ENCODE measurements at regions not wholly inside any gene's neighbourhood (a gene's known extent, or its start where the extent isn't known, plus 50 kb on each side); places are given as distances from the start of the nearest gene placed in this dataset.
A peak's percentile ranks its signal among the peaks of the same experiment; 100 is the strongest.

DNA sequence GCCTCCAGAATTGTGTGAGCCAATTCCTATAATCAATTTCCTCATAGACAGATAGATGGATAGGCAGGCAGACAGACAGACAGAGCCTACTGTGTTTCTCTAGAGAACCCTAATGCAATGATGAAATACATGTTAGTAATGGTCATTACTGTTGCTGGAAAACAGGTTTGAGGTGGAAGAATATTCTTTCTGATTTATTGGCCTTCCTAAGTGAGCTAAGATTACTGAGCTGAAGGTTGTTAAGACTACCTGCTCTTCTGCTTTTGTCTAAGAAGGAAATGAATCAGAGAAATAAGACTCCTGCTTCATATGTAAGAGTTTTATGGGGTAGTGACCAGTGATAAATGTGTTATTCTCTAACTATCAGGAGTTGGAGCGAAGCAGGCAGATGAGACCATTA is 219.9 kb downstream of the ELAVL2 start:
- no peak for DNase-seq

DNA sequence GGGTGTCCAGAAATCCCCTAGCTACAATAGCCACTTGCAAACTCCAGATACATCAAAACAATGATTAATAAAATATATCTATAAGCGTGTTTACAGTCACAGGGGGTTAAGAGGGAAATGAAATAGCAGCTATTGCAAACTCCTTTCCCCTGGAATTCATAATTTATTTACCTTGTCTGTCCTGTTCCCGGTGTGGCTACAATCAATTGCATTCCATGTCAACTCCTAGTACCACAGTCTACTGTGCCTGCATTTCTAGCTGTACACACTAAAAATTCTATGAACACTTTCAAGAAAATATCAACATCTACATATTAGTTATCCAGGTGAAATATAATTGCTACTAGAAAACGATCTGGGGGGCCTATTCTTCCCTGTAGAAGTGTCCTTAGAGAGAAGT is 217.6 kb downstream of the ELAVL2 start:
- no peak for DNase-seq

DNA sequence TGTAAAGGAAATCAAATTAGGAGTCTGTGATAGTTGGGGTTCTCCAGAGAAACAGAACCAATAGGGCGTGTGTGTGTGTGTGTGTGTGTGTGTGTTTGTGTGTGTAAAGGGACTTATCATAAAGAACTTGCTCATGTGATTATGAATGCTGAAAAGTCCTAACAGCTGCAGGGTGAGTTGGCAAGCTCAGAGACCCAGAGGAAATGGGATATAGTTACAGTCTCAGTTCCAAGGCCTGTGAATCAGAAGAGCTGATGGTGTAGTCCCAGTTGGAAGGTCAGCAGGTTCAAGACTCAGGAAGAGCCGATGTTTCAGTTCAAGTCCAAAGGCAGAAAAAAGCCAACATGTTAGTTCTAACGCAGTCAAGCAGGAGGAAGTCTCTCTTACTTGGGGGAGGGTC is 214.2 kb downstream of the ELAVL2 start:
- no peak for DNase-seq

DNA sequence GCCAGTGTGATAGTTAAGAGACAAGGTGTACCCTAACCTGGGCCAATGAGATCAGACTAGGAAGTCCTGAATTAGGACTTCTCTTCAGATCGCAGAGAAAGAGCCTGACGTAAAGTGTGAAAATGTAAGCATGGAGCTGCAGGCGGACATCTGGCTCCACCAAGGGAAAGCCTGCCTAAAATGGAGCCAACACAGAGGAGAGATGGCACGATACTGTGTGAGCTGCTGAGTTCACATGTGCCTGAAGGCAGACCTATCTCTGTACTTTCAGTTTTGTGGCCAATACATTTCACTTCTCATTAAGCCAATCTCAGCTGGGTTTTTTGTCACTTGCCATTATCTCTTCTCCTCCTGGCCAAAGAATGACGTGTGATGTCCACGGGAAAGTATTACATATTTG is 210.5 kb downstream of the ELAVL2 start:
- DNase-seq, result no peak

DNA sequence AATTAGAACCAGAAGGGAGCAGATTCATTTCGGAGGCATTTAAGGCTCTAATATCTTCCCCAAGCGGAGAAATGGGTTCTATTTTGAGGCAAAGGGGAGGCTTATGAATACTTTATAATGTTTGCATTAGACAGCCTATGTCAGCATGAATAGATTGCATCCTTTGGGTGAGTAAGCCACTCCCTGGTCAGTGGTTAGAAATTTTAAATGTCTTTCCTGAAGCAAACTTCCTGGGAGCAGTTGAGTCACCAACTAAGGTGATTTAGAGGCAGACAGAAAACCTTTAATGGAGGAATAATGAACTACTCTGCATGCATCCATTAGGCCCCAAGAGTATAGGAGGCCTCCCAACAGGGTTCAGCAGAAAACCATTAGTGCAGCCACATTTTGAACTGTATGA is 204.9 kb downstream of the ELAVL2 start:
- peak; percentile 4 for DNase-seq

DNA sequence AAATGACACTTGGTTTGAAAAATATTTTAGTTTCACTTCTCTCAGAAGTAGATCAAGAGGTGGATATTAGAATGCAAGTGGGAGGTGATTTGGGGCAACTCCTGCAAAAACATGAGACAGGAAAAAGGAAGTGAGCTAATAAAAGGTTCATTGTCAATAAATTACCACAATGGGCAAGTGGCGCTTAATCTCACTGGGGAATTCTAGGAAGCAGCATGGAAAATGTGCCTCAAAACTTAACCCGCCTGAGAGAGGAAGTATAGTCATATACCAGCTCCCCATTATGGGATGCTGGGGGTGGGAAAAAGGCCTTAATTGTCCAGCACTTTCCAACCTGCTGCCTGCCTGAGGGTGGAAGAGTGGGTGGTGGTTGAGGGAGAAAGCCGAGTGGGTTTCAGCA is 204.1 kb downstream of the ELAVL2 start:
- no peak for DNase-seq

DNA sequence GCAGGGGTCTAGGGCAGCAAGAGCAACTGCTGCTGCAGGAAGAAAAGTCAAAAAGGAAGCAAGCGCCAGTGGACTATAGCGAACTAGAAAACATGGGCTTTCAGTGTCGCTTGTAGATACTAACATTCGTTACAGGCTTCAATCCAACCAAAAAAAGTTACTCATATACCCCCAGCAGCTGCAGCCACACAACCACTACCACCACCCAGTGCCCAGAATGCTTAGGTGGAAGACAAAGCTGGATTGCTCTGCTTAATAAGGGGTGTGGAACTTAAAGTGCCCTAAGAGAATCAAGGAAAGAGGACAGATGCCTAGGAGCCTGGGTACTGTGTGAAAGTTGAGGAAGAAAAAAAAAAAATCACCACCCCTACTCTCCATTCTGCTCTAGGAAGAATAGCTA is 203.6 kb downstream of the ELAVL2 start:
- no peak for DNase-seq

DNA sequence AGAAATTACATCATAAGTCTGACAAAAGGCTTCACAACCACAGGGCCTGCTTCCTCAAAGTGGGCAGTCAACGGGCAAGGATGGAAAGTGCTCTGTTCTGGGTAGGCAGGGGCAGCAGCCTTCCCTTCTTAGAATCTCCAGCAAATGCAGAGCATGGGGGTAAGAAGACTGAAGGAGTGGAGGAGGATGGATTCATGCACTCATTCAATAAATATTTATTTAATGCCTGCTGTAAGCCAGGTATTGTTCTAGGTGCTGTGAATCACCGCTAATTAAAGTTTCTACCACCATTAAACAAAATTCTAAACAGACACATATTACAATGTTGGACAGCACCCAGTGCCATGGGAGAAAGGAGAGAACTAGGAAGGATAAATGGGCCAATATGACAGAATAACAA is 195.6 kb downstream of the ELAVL2 start:
- no peak for DNase-seq

DNA sequence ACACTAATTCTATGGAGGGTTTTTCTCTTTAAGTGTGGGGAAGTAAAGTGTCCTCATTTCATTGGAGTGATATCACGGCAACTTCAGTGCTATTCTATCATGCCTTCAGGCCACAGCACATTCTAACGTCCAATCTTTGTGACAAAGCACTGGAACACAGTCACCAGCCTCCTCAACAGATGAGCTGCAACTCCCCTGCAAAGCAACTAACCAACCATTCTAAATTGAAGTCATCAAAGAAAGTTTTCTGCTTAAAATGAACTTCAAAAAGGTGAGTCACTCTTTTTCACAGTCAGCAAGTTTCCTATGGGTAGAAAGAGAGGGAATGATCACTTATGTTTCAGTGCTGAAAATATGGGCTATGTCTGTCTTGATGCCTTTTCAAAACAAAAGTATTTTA is 190.8 kb downstream of the ELAVL2 start:
- DNase-seq, result peak; percentile 12

DNA sequence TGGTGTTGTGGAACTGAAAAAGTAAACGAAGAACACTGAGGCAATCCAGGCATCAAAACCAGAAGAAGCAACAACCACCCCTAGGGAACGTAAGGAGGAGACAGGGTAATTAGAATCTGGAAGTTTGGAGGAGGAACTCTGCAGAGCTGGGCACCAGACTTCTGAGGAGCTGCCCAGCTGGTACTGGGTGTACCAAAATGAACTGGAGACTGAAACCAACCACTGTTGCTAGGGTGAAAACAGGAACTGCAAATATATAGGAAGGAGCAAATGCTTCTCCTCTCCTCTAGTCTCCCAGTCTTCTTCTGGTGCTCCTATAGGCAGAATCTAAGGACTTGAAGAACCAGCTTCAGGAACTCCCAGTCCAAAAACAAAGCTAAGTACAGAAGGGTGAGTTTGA is 189.8 kb downstream of the ELAVL2 start:
- no peak for DNase-seq

DNA sequence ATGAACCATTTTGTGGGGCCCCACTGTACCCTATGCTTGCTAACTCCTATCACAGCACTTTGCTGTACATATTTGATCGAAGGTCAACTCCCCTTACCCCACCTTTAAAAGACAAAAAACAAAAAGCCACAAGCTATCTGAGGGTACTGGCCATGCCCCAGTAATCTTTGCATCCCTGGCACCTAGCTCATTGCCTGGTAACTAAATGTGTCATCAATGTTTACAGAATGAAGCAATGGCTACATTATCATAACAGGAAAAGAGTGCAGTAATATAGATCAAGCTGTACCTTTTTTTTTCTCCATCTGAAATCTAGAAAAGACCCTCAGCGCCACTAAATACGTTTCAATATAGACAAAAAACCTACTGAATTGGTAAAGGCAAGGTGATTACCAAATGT is 188.0 kb downstream of the ELAVL2 start:
- no peak for DNase-seq

DNA sequence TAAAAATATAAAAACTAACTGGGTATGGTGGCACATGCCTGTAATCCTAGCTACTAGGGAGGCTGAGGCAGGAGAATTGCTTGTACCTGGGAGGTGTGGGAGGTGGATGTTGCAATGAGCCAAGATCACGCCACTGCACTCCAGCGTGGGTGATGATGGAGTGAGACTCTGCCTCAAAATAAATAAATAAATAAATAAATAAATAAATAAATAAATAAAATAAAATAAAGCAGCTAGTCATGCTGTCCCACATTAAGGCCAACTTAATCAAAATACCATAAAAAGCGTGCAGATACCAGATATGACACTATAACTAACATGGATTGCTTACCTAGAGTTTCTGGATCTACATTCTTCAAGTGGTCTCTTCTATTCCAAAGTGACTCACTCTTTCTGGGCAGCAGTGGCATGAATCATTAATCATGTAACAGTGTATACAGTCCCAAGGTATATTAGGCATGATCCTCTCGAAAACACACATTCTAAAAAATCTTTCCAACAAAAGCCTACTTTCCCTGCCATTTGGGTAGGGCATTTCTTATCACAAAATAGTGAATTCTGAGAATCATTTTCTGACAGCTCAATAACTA is 187.1 kb downstream of the ELAVL2 start:
- DNase-seq, result no peak

Data from kidney glomerular epithelial cell (primary cell).